H9 (cell line): ENCODE measurements at regions not wholly inside any gene's neighbourhood (a gene's known extent, or its start where the extent isn't known, plus 50 kb on each side); places are given as distances from the start of the nearest gene placed in this dataset.
A peak's percentile ranks its signal among the peaks of the same experiment; 100 is the strongest.

Experiments
- DNase-seq: peaks from one replicate; pipeline ENCODE4 v3.0.0-alpha.2; 2017
- H2AFZ ChIP-seq: one replicate; pipeline ENCODE4 v1.6.1; 2013; ENCODE audit warnings: mild to moderate bottlenecking, low read length, control low read depth, moderate library complexity
- H2AK5ac ChIP-seq: 2 replicates; pipeline ENCODE4 v1.6.1; 2013; ENCODE audit warnings: low read length, control low read depth, mixed read lengths; ENCODE audit not compliant: insufficient read length
- H2BK120ac ChIP-seq: one replicate; pipeline ENCODE4 v1.6.1; 2013; ENCODE audit warnings: low read depth, mild to moderate bottlenecking, low read length, control low read depth, inconsistent platforms; ENCODE audit not compliant: poor library complexity, severe bottlenecking
- H2BK12ac ChIP-seq: 2 replicates; pipeline ENCODE4 v1.6.1; 2013; ENCODE audit warnings: low read length, control low read depth, mixed read lengths, low read depth; ENCODE audit not compliant: insufficient read length
- H2BK15ac ChIP-seq: 2 replicates; pipeline ENCODE4 v1.6.1; 2013; ENCODE audit warnings: low read depth, low read length, control low read depth
- H2BK20ac ChIP-seq: one replicate; pipeline ENCODE4 v1.6.1; 2013; ENCODE audit warnings: low read depth, mild to moderate bottlenecking, low read length, control low read depth, inconsistent platforms; ENCODE audit not compliant: poor library complexity, severe bottlenecking
- H2BK5ac ChIP-seq: 2 replicates; pipeline ENCODE4 v1.6.1; 2013; ENCODE audit warnings: low read length, control low read depth, mixed read lengths; ENCODE audit not compliant: insufficient read length
- H3K14ac ChIP-seq: 2 replicates; pipeline ENCODE4 v1.6.1; 2013; ENCODE audit warnings: low read length, control low read depth; ENCODE audit not compliant: insufficient read depth
- H3K18ac ChIP-seq: 2 replicates; pipeline ENCODE4 v1.6.1; 2013; ENCODE audit warnings: low read depth, mild to moderate bottlenecking, mixed read lengths, low read length, control low read depth; ENCODE audit not compliant: insufficient read length
- H3K23ac ChIP-seq: 2 replicates; pipeline ENCODE4 v1.6.1; 2013; ENCODE audit warnings: low read length, control low read depth, mixed read lengths, low read depth; ENCODE audit not compliant: insufficient read length
- H3K23me2 ChIP-seq: 2 replicates; pipeline ENCODE4 v1.6.1; 2013; ENCODE audit warnings: low read depth, mild to moderate bottlenecking, mixed read lengths, low read length, control low read depth; ENCODE audit not compliant: insufficient read length, poor library complexity, severe bottlenecking
- H3K27ac ChIP-seq: 2 replicates; pipeline ENCODE4 v1.5.1; 2013; ENCODE audit warnings: low read length, control low read depth, mixed read lengths, low read depth; ENCODE audit not compliant: insufficient read length
- H3K27me3 ChIP-seq: 2 replicates; pipeline ENCODE4 v1.6.1; 2013; ENCODE audit warnings: low read length, control low read depth, inconsistent platforms; ENCODE audit not compliant: insufficient read depth
- H3K4ac ChIP-seq: 2 replicates; pipeline ENCODE4 v1.6.1; 2013; ENCODE audit warnings: low read depth, mild to moderate bottlenecking, control low read depth, inconsistent platforms, low read length, moderate library complexity
- H3K4me1 ChIP-seq: 2 replicates; pipeline ENCODE4 v1.6.1; 2013; ENCODE audit warnings: low read length, control low read depth, inconsistent platforms; ENCODE audit not compliant: insufficient read depth
- H3K4me2 ChIP-seq: 2 replicates; pipeline ENCODE4 v1.6.1; 2013; ENCODE audit warnings: low read length, control low read depth, mixed read lengths; ENCODE audit not compliant: insufficient read length, insufficient read depth
- H3K56ac ChIP-seq: 2 replicates; pipeline ENCODE4 v1.6.1; 2013; ENCODE audit warnings: low read depth, mild to moderate bottlenecking, mixed read lengths, low read length, control low read depth; ENCODE audit not compliant: insufficient read length
- H3K79me1 ChIP-seq: 2 replicates; pipeline ENCODE4 v1.6.1; 2013; ENCODE audit warnings: low read depth, mild to moderate bottlenecking, moderate library complexity, low read length, control low read depth, inconsistent platforms; ENCODE audit not compliant: insufficient read depth, poor library complexity, severe bottlenecking
- H3K79me2 ChIP-seq: 2 replicates; pipeline ENCODE4 v1.6.1; 2013; ENCODE audit warnings: low read length, control low read depth, inconsistent platforms; ENCODE audit not compliant: insufficient read depth
- H3K9ac ChIP-seq: 2 replicates; pipeline ENCODE4 v1.6.1; 2013; ENCODE audit warnings: low read length, control low read depth, mixed read lengths; ENCODE audit not compliant: insufficient read length; ENCODE audit errors: extremely low read depth
- H3K9me3 ChIP-seq: one replicate; pipeline ENCODE4 v1.6.1; 2013; ENCODE audit warnings: low read depth, low read length, inconsistent platforms; ENCODE audit not compliant: control insufficient read depth
- H3T11ph ChIP-seq: one replicate; pipeline ENCODE4 v1.6.1; 2013; ENCODE audit warnings: mild to moderate bottlenecking, low read length, control low read depth, inconsistent platforms
- H4K20me1 ChIP-seq: one replicate; pipeline ENCODE4 v1.6.1; 2013; ENCODE audit not compliant: control insufficient read depth, insufficient read length, insufficient read depth
- H4K5ac ChIP-seq: 2 replicates; pipeline ENCODE4 v1.6.1; 2013; ENCODE audit warnings: low read depth, mild to moderate bottlenecking, mixed read lengths, low read length, control low read depth; ENCODE audit not compliant: insufficient read length
- H4K8ac ChIP-seq: replicated peaks from 2 replicates; pipeline ENCODE4 v1.6.1; 2013; ENCODE audit warnings: low read length, control low read depth, mixed read lengths, low read depth; ENCODE audit not compliant: insufficient read length
- H4K91ac ChIP-seq: 2 replicates; pipeline ENCODE4 v1.6.1; 2013; ENCODE audit warnings: low read depth, mild to moderate bottlenecking, moderate library complexity, mixed read lengths, low read length, control low read depth; ENCODE audit not compliant: insufficient read length
- H3K27ac Mint-ChIP-seq, 3 experiments: 2 replicates in 2 of 3; 3 replicates in 1 of 3; pipeline ENCODE4 v1.8.0; 2020 to 2021; ENCODE audit warnings: mixed read lengths in 3 of 3, mild to moderate bottlenecking in 1 of 3, moderate library complexity in 1 of 3
- H3K27me3 Mint-ChIP-seq: 2 replicates; pipeline ENCODE4 v1.8.0; 2021; ENCODE audit warnings: low read depth, mild to moderate bottlenecking, moderate library complexity, mixed read lengths
- H3K36me3 Mint-ChIP-seq, 3 experiments: 2 replicates in 2 of 3; 3 replicates in 1 of 3; pipeline ENCODE4 v1.8.0; 2020 to 2021; ENCODE audit warnings: low read depth in 3 of 3, mixed read lengths in 3 of 3; ENCODE audit not compliant: insufficient read depth in 1 of 3
- H3K4me1 Mint-ChIP-seq, 2 experiments: 2 replicates each; pipeline ENCODE4 v1.8.0; 2020; ENCODE audit warnings: mixed read lengths in 2 of 2
- H3K4me3 Mint-ChIP-seq, 2 experiments: 2 replicates in 1 of 2; 3 replicates in 1 of 2; pipeline ENCODE4 v1.8.0; 2020 to 2021; ENCODE audit warnings: mild to moderate bottlenecking in 2 of 2, mixed read lengths in 2 of 2, moderate library complexity in 1 of 2
- H3K9me3 Mint-ChIP-seq, 2 experiments: 2 replicates in 1 of 2; 3 replicates in 1 of 2; pipeline ENCODE4 v1.8.0; 2020; ENCODE audit warnings: mild to moderate bottlenecking in 2 of 2, mixed read lengths in 2 of 2, moderate library complexity in 1 of 2
- CTCF ChIP-seq: fragments of 200-600 bp; sonication (generic); conservative IDR thresholded peaks from 3 replicates; pipeline ENCODE4 v1.8.0; 2021; ENCODE audit warnings: antibody characterized with exemption, mild to moderate bottlenecking
- WGBS: extraction: QIAGEN DNeasy Blood & Tissue Kit; methylation state at CpG from one replicate; pipeline ENCODE4 v1.1.7; 2013; ENCODE audit warnings: missing lambda C conversion rate, low lambda C conversion rate, mixed read lengths; ENCODE audit not compliant: insufficient read length; ENCODE audit errors: extremely low coverage; 5-methylcytosine and 5-hydroxymethylcytosine counted together

GRCh38 chr2:236661061-236661761, 91.6 kb downstream of the ACKR3 start:
- H3K23ac ChIP-seq, result no peak overlapping the region

More at GRCh38 chr2:236661061-236661761, 91.6 kb downstream of the ACKR3 start:
- peak overlapping the region; percentile 32 for H2AFZ ChIP-seq
- Mint-ChIP-seq H3K27ac (peak overlapping the region; percentile 90 to 93 (median 92); a peak in 5 of 7 replicates), H3K4me1 (peaks cover 49 to 51% of the 10 kb centered on the region in 2 experiments), H3K4me3 (no peak overlapping the region), H3K36me3 (peaks cover under 1 to 7% (median 1%) of the 10 kb centered on the region in 3 experiments; a peak in 3 of 7 replicates), H3K27me3 (no peaks in the 10 kb centered on the region; the same call in none of the 2 replicates), H3K9me3 (peaks cover 3 to 5% of the 10 kb centered on the region in 2 experiments; a peak in 4 of 5 replicates)
- H4K20me1 ChIP-seq, result no peaks in the 10 kb centered on the region
- peak overlapping the region; percentile 9 for H3K4me2 ChIP-seq
- H2BK120ac ChIP-seq, result no peak overlapping the region
- no peak overlapping the region for H4K8ac ChIP-seq
- H2BK15ac ChIP-seq, result no peak overlapping the region
- H3K4ac ChIP-seq, result no peak overlapping the region
- no peak overlapping the region for H2AK5ac ChIP-seq
- no peaks in the 10 kb centered on the region for H3K79me1 ChIP-seq
- peaks cover 9% of the 10 kb centered on the region; the same call in 1 of the 2 replicates for H3K4me1 ChIP-seq
- H2BK12ac ChIP-seq, result no peak overlapping the region
- H3K9ac ChIP-seq, result no peak overlapping the region
- no peaks in the 10 kb centered on the region for H3K9me3 ChIP-seq
- no peaks in the 10 kb centered on the region for H3K79me2 ChIP-seq
- H3K27me3 ChIP-seq, result no peaks in the 10 kb centered on the region
- H2BK5ac ChIP-seq, result no peak overlapping the region
- WGBS, result no CpG with 5 or more reads among the region's 4 CpGs
- DNase-seq, result peak; percentile 48
- no peak overlapping the region for H3T11ph ChIP-seq
- no peak overlapping the region for H3K27ac ChIP-seq
- no peak overlapping the region for H4K5ac ChIP-seq
- no peak overlapping the region for H4K91ac ChIP-seq
- no peaks in the 10 kb centered on the region for H3K23me2 ChIP-seq
- H3K14ac ChIP-seq, result no peak overlapping the region
- H3K18ac ChIP-seq, result no peak overlapping the region
- no peak overlapping the region for H3K56ac ChIP-seq
- no peak for TF ChIP-seq CTCF
- H2BK20ac ChIP-seq, result no peak overlapping the region
